ENCODE measurements at regions not wholly inside any gene's neighbourhood (a gene's known extent, or its start where the extent isn't known, plus 50 kb on each side); places are given as distances from the start of the nearest gene placed in this dataset.

GRCh38 chr10:33423154-33423529, 88.7 kb upstream of the NRP1 start:
- Histone ChIP-seq H3K9me3 (ENCODE audit: low read depth, low read length) (no peaks in the 10 kb centered on the region), H3K27ac (ENCODE audit: low read depth, low read length) (no peak overlapping the region), H3K4me3 (ENCODE audit: insufficient read depth, low read length) (no peak overlapping the region), H3K27me3 (ENCODE audit: insufficient read depth, low read length) (no peaks in the 10 kb centered on the region), H3K36me3 (ENCODE audit: insufficient read depth, low read length) (no peaks in the 10 kb centered on the region), H2AFZ (ENCODE audit: low read length) (no peak overlapping the region), H4K20me1 (ENCODE audit: insufficient read depth, low read length) (no peaks in the 10 kb centered on the region), H3K79me2 (ENCODE audit: insufficient read depth, low read length) (no peaks in the 10 kb centered on the region), H3K4me2 (ENCODE audit: insufficient read depth, low read length) (no peak overlapping the region), H3K4me1 (ENCODE audit: insufficient read depth, low read length) (peaks cover 14% of the 10 kb centered on the region)
- no peak for TF ChIP-seq CTCF (IDR thresholded peaks at IDR 0.05; ENCODE audit: extremely low read depth, low read depth, low read length)
- DNase-seq (ENCODE audit: insufficient read length, low spot score, missing footprints), result no peak

GRCh38 chr10:33422471-33423153, 88.1 kb upstream of the NRP1 start:
- H2AFZ ChIP-seq (ENCODE audit: low read length), result peak overlapping the region; percentile 60
- peaks cover 14% of the 10 kb centered on the region for H3K4me1 ChIP-seq (ENCODE audit: insufficient read depth, low read length)
- no peak for DNase-seq (ENCODE audit: insufficient read length, low spot score, missing footprints)
- no peak overlapping the region for H3K4me3 ChIP-seq (ENCODE audit: insufficient read depth, low read length)
- H3K9me3 ChIP-seq (ENCODE audit: low read depth, low read length), result no peaks in the 10 kb centered on the region
- no peak for TF ChIP-seq CTCF (IDR thresholded peaks at IDR 0.05; ENCODE audit: extremely low read depth, low read depth, low read length)
- H4K20me1 ChIP-seq (ENCODE audit: insufficient read depth, low read length), result no peaks in the 10 kb centered on the region
- no peak overlapping the region for H3K4me2 ChIP-seq (ENCODE audit: insufficient read depth, low read length)
- H3K27me3 ChIP-seq (ENCODE audit: insufficient read depth, low read length), result no peaks in the 10 kb centered on the region
- no peaks in the 10 kb centered on the region for H3K79me2 ChIP-seq (ENCODE audit: insufficient read depth, low read length)
- no peaks in the 10 kb centered on the region for H3K36me3 ChIP-seq (ENCODE audit: insufficient read depth, low read length)
- H3K27ac ChIP-seq (ENCODE audit: low read depth, low read length), result peak overlapping the region; percentile 32

DNA sequence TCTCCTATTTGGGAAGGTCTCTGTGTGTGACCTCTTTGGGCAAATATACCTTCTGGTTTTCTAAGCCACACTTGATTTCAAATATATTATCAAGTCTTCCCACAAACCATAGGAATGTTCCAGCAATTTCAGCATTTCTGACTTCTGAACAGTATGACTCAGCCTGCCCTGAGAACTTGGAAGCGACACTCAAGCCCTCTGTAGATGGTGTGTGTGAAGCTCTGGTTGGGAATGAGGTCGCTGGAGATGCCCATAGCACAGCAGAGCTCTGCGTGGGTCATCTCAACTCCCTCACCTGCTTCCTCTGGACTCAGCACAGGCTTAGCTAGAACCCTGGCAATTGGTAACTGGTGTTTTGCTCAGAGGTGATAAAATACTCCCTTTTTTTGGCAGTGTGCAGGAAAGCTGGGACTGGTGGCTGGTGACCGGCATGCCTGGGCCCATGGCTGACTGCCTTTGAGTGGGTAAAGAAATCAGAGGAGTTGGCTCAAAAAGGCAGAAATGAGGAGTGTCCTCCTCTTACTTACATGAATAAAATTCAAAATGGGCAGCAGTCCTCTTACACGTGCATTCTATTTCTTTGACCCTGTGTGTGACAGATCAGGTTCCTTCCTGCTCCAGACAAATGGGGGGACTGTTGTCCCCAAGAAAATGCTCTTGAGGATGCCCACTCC, 87.5 kb upstream of the NRP1 start:
- Histone ChIP-seq H3K79me2 (ENCODE audit: insufficient read depth, low read length) (no peaks in the 10 kb centered on the region), H2AFZ (ENCODE audit: low read length) (peak overlapping the region; percentile 60), H3K4me1 (ENCODE audit: insufficient read depth, low read length) (peaks cover 14% of the 10 kb centered on the region), H3K4me3 (ENCODE audit: insufficient read depth, low read length) (no peak overlapping the region), H4K20me1 (ENCODE audit: insufficient read depth, low read length) (no peaks in the 10 kb centered on the region), H3K4me2 (ENCODE audit: insufficient read depth, low read length) (peak overlapping the region; percentile 51), H3K27me3 (ENCODE audit: insufficient read depth, low read length) (no peaks in the 10 kb centered on the region), H3K36me3 (ENCODE audit: insufficient read depth, low read length) (no peaks in the 10 kb centered on the region), H3K27ac (ENCODE audit: low read depth, low read length) (peak overlapping the region; percentile 32), H3K9me3 (ENCODE audit: low read depth, low read length) (no peaks in the 10 kb centered on the region)
- TF ChIP-seq CTCF (IDR thresholded peaks at IDR 0.05; ENCODE audit: extremely low read depth, low read depth, low read length), result no peak
- DNase-seq (ENCODE audit: insufficient read length, low spot score, missing footprints), result peak; percentile 92

DNA sequence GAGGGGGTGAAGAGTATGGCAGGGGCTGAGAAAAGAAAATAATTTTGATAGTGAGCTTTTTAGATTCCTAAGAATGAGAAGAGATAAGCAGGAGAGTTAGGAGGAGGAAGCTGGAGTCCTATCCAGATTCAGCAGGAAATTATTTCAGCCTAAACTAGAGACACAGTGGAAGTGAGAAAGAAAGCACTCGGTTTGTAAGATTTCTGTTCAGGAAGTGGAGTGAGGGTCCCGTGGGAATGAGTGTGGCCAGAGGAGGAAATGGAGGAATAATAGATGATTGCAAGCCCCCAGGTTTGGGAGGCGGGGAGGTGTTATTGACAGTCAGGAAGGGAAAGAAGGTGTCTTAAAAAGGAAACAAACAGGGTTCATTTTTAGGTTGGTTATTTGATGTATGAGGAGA, 84.8 kb upstream of the NRP1 start:
- no peak for DNase-seq (ENCODE audit: insufficient read length, low spot score, missing footprints)
- no peaks in the 10 kb centered on the region for H4K20me1 ChIP-seq (ENCODE audit: insufficient read depth, low read length)
- H3K79me2 ChIP-seq (ENCODE audit: insufficient read depth, low read length), result no peaks in the 10 kb centered on the region
- no peak overlapping the region for H3K4me2 ChIP-seq (ENCODE audit: insufficient read depth, low read length)
- no peaks in the 10 kb centered on the region for H3K36me3 ChIP-seq (ENCODE audit: insufficient read depth, low read length)
- no peak overlapping the region for H3K27ac ChIP-seq (ENCODE audit: low read depth, low read length)
- no peaks in the 10 kb centered on the region for H3K9me3 ChIP-seq (ENCODE audit: low read depth, low read length)
- H3K4me1 ChIP-seq (ENCODE audit: insufficient read depth, low read length), result peaks cover 14% of the 10 kb centered on the region
- H3K4me3 ChIP-seq (ENCODE audit: insufficient read depth, low read length), result no peak overlapping the region
- H3K27me3 ChIP-seq (ENCODE audit: insufficient read depth, low read length), result no peaks in the 10 kb centered on the region
- TF ChIP-seq CTCF (IDR thresholded peaks at IDR 0.05; ENCODE audit: extremely low read depth, low read depth, low read length), result no peak
- peak overlapping the region; percentile 68 for H2AFZ ChIP-seq (ENCODE audit: low read length)

Data from osteoblast (primary cell).